ENCODE measurements at regions not wholly inside any gene's neighbourhood (a gene's known extent, or its start where the extent isn't known, plus 50 kb on each side); places are given as distances from the start of the nearest gene placed in this dataset.

DNA sequence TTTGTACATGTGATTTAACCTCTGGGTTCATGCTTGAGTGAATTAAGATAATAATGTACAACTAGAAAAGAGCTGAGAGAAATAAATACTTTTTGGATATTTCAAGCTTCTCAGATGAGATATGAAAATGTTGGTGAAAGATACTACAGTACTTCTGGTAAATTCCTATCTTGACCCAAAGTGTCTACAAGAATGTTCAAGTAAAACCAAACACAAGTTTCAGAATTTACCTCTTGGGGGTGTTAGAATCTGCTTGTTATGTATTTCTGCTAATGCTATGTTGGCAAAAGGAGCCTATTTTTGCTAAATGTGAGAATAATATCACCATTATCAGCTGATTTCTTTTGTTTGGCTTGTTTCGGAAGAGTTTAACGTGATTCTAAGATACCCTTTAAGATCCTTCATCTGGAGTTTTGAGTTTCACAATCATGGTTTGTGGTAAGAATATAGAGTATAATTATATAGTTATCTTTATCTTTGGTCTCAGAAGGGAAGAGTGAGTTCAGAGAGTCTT lies 388.5 kb downstream of the LMO4 start:
- TF ChIP-seq, protein P1, sequence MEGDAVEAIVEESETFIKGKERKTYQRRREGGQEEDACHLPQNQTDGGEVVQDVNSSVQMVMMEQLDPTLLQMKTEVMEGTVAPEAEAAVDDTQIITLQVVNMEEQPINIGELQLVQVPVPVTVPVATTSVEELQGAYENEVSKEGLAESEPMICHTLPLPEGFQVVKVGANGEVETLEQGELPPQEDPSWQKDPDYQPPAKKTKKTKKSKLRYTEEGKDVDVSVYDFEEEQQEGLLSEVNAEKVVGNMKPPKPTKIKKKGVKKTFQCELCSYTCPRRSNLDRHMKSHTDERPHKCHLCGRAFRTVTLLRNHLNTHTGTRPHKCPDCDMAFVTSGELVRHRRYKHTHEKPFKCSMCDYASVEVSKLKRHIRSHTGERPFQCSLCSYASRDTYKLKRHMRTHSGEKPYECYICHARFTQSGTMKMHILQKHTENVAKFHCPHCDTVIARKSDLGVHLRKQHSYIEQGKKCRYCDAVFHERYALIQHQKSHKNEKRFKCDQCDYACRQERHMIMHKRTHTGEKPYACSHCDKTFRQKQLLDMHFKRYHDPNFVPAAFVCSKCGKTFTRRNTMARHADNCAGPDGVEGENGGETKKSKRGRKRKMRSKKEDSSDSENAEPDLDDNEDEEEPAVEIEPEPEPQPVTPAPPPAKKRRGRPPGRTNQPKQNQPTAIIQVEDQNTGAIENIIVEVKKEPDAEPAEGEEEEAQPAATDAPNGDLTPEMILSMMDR (conservative IDR thresholded peaks at IDR 0.05 in 1 of 2, IDR thresholded peaks at IDR 0.05 in 1 of 2; ENCODE audit: low read depth in 1 of 2, low read length in 2 of 2): no peak
- no peak for TF ChIP-seq EZH2 (IDR thresholded peaks at IDR 0.05; ENCODE audit: low read length, missing control alignments)

Data from fibroblast of lung (primary cell).